GM18517 (cell line): ENCODE measurements at regions not wholly inside any gene's neighbourhood (a gene's known extent, or its start where the extent isn't known, plus 50 kb on each side); places are given as distances from the start of the nearest gene placed in this dataset.

Source experiments
- ATAC-seq: cut with Tn5 transposase; IDR thresholded peaks from one replicate; pipeline ENCODE4 v1.9.1; 2021; ENCODE audit warnings: mild to moderate bottlenecking, moderate library complexity; ENCODE audit not compliant: unreplicated experiment

GRCh38 chr10:62545160-62546066, 171.2 kb downstream of the ZNF365 start:
- ATAC-seq: no peak

DNA sequence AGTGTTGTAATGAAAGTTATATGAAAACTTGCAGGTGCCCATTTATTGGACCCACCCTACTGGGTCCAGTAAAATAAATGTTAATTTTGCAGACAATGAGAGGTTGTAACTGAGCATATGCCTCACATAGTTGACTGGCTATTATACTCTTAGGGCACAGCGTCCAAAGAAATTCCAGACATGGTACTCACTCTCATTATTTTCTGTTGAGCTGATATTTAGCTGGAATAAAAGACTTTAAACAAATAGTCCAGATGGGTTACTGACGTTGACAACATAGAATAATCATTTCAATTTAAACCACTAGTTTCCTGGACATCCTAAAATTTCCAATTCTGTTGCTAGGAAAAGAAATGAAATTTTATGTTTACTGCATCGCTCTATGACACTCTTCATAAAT, 174.5 kb downstream of the ZNF365 start:
- no peak for ATAC-seq

DNA sequence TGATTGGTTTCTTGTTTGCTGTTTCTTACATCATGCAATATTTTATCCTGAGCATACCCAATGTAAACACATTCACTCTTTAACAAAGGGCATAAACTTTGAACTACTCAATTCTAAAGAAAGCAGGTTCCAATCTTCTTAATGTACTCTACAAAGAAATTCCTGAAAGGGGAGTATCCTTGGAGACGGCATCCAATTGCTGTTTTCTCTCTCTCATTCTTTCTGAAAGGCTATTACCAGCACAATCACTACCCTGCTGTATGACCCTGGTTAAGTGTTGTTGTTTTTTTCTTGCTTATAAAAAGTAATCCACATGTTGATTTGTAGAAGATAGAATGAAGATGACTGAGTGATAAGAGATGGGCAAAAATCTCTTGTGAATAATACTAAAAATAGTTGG, 176.0 kb downstream of the ZNF365 start:
- no peak for ATAC-seq

- peak; percentile 80 for ATAC-seq
These were observed 180.5 kb downstream of the ZNF365 start for GRCh38 chr10:62554632-62555199.

- ATAC-seq: no peak
These were observed 185.5 kb downstream of the ZNF365 start for GRCh38 chr10:62559481-62560200.

DNA sequence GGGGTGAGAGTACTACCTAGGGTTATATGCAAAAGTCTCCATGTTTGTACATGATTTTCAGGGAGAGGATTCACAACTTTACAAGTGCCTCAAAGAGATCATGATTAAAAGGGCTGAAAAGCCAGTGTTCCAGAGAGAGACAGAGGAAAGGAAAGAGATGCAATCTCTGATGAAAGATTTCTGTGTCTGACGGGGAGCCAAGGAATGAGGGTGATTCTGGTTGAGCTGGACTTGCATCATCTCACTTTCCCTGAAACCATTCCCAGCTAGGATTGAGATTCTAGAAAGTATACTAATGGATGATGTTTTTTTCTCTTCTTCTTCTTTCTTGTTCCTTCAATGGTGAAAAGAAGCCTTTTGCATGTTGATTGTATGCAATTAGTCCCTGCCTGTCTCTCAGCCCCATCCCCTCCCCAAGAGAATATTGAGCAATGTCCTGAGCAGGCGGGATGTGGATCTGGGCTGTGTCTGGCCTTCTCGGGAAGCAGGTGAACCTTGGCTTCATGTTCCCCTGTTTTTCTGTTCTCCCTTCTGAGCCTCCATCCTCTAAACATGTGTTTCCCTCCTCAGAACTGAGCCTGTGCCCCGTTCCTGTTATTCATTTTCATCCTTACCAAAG, 186.1 kb downstream of the ZNF365 start:
- ATAC-seq: no peak

DNA sequence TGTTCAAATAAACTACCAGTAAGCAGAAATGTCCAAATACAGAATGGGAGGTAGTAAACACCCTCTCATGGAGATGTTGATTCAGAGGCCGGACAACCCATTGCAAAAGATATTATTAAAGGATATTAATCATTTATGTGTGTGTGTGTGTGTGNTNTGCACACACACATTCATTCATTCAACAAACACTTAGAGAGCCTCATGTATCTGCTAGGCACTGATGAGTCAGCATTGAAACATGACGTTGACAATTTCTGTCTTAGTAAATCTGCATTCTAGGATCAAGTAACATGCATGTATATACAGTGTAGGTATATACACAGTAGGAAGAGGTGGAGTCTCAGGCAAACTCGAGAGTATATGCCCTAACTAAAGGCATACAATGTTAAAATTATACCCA, 187.0 kb downstream of the ZNF365 start:
- ATAC-seq: no peak

- no peak for ATAC-seq
These were observed 187.9 kb downstream of the ZNF365 start for GRCh38 chr10:62562101-62562500.

- no peak for ATAC-seq
These were observed 188.6 kb downstream of the ZNF365 start for GRCh38 chr10:62562795-62563194.

DNA sequence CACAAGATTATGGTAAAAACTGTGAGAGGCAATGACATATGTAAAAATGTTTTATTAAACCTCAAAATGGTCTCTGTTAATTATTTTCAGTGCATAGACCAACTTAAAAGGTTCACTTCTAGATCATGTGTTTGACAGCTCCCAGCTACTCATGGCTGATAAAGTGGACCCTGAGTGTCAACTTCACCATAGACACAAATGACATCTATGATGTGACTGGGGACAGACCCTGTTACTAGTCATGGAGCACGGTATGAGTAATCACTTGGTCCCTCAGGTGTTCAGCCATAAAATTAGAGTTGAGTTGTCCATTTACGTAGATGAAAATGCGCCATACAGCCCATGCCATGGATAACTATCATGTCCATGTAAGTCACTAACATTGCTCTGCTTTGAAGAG, 199.8 kb downstream of the ZNF365 start:
- ATAC-seq: no peak

- no peak for ATAC-seq
These were observed 202.9 kb downstream of the ZNF365 start for GRCh38 chr10:62577076-62577475.

GRCh38 chr10:62577666-62578291, 203.6 kb downstream of the ZNF365 start:
- no peak for ATAC-seq

DNA sequence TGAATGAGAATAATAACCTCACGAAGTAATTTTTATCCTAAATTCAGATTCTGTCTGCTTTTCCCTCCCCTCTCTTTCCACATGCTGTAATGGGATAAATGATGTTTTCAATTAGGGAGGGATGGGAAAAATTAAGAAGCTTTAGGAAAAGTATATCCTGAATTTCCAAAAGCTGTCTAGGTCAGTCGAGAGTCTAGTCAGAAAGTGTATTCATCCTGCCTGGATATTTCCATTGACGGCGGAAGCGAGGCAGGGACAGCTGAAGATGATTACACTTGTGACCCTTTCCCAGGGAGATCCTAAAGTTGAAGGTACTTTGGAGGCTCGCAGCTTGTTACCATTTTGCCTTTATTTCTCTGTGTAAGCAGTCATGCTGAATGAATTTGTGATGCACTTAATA, 204.1 kb downstream of the ZNF365 start:
- no peak for ATAC-seq

GRCh38 chr10:62578916-62579315, 204.7 kb downstream of the ZNF365 start:
- ATAC-seq: no peak

GRCh38 chr10:62580396-62580795, 206.2 kb downstream of the ZNF365 start:
- no peak for ATAC-seq

DNA sequence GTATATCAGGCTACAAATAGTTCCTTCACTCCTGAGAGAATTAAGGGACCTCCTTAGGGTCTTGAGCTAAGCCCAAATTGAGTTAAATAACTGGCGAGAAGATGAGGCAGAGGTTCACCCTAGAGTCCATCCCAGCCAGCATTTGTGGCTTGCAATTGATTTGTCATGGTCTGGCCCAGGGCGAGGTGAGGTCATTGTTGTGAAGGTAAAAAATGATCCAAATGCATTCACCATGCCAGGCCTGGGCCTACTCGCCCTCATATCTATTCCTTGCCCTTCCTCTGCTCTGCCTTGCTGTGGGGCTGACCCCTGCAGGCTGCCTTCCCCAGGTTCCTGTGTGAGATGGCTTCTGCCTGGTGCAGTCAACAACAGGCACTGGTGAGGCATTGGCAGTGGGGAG, 207.2 kb downstream of the ZNF365 start:
- no peak for ATAC-seq

DNA sequence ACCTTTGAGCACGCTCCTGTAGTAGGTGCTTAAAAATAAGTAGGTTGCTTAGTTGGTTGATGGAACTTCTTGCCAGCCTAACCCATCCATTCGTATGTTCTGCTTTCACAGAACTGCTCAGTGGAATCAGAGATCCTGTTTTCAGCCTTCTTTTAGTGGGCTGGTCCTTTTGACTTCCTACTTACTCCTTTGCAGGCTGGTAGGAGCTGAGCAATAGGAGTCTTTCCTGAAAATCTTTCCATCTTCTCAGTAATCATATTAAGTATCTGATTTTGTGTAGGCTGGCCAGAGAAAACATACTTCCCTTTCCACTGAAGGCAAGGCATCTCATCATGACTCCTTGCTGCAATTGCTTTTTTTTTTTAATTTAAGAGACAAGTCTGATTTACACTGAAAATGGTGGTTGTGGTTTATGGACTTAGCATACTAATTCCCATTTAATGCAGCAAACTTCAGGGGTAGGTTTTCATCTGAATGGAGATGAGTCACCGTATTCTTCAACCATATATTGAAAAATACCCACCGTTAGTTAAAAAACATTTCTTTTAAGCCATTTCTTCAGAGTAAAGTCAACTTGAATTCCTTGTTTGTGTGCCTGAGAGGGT, 208.0 kb downstream of the ZNF365 start:
- no peak for ATAC-seq

GRCh38 chr10:62582804-62583208, 208.6 kb downstream of the ZNF365 start:
- ATAC-seq: no peak

DNA sequence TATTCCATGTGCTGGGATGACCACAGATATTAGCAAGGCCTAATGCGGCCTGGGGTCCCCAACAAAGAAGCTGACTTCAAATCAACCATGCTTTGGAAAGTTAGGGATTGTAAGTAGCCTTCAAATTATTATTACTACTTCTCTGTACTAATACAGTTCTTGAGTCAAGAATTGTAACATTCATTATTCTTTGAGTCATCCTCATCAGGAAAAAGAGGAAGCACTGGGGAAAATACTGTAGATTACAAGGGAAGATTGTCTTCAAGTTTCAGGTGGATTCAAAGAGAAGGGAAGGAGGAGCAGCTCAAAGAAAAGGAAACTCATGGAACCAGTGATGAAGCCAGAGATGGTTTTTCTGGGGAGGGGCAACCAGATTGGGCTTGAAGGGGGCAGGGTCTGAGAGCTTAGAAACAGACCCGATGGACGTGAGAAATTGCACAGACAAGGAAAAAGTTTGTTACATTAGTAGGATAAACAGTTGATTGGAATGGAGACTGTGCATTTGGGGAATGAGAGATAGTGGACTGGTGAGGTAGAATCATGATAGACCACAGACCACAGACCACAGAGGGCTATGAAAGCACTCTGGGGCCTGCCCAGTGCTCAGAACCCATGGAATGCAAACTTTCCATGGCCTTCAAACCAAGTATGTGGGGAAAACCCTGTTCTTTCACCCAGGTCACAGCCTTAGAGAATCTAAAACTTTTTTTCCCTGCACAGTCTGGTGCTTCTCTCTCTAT, 209.9 kb downstream of the ZNF365 start:
- ATAC-seq: no peak

GRCh38 chr10:62584731-62585130, 210.6 kb downstream of the ZNF365 start:
- ATAC-seq: no peak
